ENCODE measurements at regions not wholly inside any gene's neighbourhood (a gene's known extent, or its start where the extent isn't known, plus 50 kb on each side); places are given as distances from the start of the nearest gene placed in this dataset.

GRCh38 chr7:130878785-130879184 is 144.8 kb upstream of the KLF14 start:
- DNase-seq (ENCODE audit: low read depth in 1 of 2, low spot score in 1 of 2) = no peak

GRCh38 chr7:130879191-130879590 is 145.2 kb upstream of the KLF14 start:
- DNase-seq (ENCODE audit: low read depth in 1 of 2, low spot score in 1 of 2) = no peak

GRCh38 chr7:130880668-130881067 is 146.7 kb upstream of the KLF14 start:
- no peak for DNase-seq (ENCODE audit: low read depth in 1 of 2, low spot score in 1 of 2)

- DNase-seq (ENCODE audit: low read depth in 1 of 2, low spot score in 1 of 2) = no peak
Measured at GRCh38 chr7:130881091-130881798, 147.2 kb upstream of the KLF14 start.

- DNase-seq (ENCODE audit: low read depth in 1 of 2, low spot score in 1 of 2) = no peak
Measured at GRCh38 chr7:130881799-130882141, 147.8 kb upstream of the KLF14 start.

- no peak for DNase-seq (ENCODE audit: low read depth in 1 of 2, low spot score in 1 of 2)
Measured at GRCh38 chr7:130882396-130882795, 148.4 kb upstream of the KLF14 start.

GRCh38 chr7:130883928-130884327 is 149.9 kb upstream of the KLF14 start:
- DNase-seq (ENCODE audit: low read depth in 1 of 2, low spot score in 1 of 2) = no peak

- DNase-seq (ENCODE audit: low read depth in 1 of 2, low spot score in 1 of 2) = no peak
Measured at GRCh38 chr7:130884437-130885417, 150.7 kb upstream of the KLF14 start.

GRCh38 chr7:130886438-130887135 is 152.6 kb upstream of the KLF14 start:
- DNase-seq (ENCODE audit: low read depth in 1 of 2, low spot score in 1 of 2) = no peak

GRCh38 chr7:130887182-130887956 is 153.4 kb upstream of the KLF14 start:
- DNase-seq (ENCODE audit: low read depth in 1 of 2, low spot score in 1 of 2) = no peak

- DNase-seq (ENCODE audit: low read depth in 1 of 2, low spot score in 1 of 2) = no peak
Measured at GRCh38 chr7:130887957-130888371, 154.0 kb upstream of the KLF14 start.

- no peak for DNase-seq (ENCODE audit: low read depth in 1 of 2, low spot score in 1 of 2)
Measured at GRCh38 chr7:130888468-130888867, 154.5 kb upstream of the KLF14 start.

GRCh38 chr7:130890176-130891020 is 156.4 kb upstream of the KLF14 start:
- no peak for DNase-seq (ENCODE audit: low read depth in 1 of 2, low spot score in 1 of 2)

GRCh38 chr7:130891254-130892094 is 157.5 kb upstream of the KLF14 start:
- DNase-seq (ENCODE audit: low read depth in 1 of 2, low spot score in 1 of 2) = no peak

- DNase-seq (ENCODE audit: low read depth in 1 of 2, low spot score in 1 of 2) = no peak
Measured at GRCh38 chr7:130893441-130893894, 159.5 kb upstream of the KLF14 start.

- no peak for DNase-seq (ENCODE audit: low read depth in 1 of 2, low spot score in 1 of 2)
Measured at GRCh38 chr7:130894146-130894908, 160.3 kb upstream of the KLF14 start.

GRCh38 chr7:130894909-130895750 is 161.1 kb upstream of the KLF14 start:
- no peak for DNase-seq (ENCODE audit: low read depth in 1 of 2, low spot score in 1 of 2)
